ENCODE measurements at regions not wholly inside any gene's neighbourhood (a gene's known extent, or its start where the extent isn't known, plus 50 kb on each side); places are given as distances from the start of the nearest gene placed in this dataset.

GRCh38 chr5:89281211-89281610 is 398.2 kb upstream of the MEF2C start:
- Histone ChIP-seq H3K27ac (replicated peaks) (no peak overlapping the region), H3K36me3 (no peaks in the 10 kb centered on the region), H3K4me1 (no peaks in the 10 kb centered on the region), H3K4me3 (no peak overlapping the region), H3K9me3 (replicated peaks) (no peaks in the 10 kb centered on the region), H3K27me3 (ENCODE audit: low read depth) (no peaks in the 10 kb centered on the region)
- intact Hi-C loops (cut with micrococcal nuclease): no loop called here
- no peak for DNase-seq
- TF ChIP-seq CTCF (IDR thresholded peaks at IDR 0.05; ENCODE audit: borderline replicate concordance): no peak

- no peaks in the 10 kb centered on the region for H3K4me1 ChIP-seq
- H3K9me3 ChIP-seq (replicated peaks): no peaks in the 10 kb centered on the region
- H3K4me3 ChIP-seq: no peak overlapping the region
- no peak overlapping the region for H3K27ac ChIP-seq (replicated peaks)
- intact Hi-C loops (cut with micrococcal nuclease): no loop called here
- H3K36me3 ChIP-seq: no peaks in the 10 kb centered on the region
- TF ChIP-seq CTCF (IDR thresholded peaks at IDR 0.05; ENCODE audit: borderline replicate concordance): no peak
- no peak for DNase-seq
- H3K27me3 ChIP-seq (ENCODE audit: low read depth): no peaks in the 10 kb centered on the region
These were observed 397.4 kb upstream of the MEF2C start for GRCh38 chr5:89280103-89281037.

- DNase-seq: no peak
- intact Hi-C loops (cut with micrococcal nuclease): no loop called here
These were observed 396.5 kb upstream of the MEF2C start for GRCh38 chr5:89279391-89280036.

GRCh38 chr5:89277816-89278215 is 394.8 kb upstream of the MEF2C start:
- no peak for DNase-seq
- H3K4me3 ChIP-seq: no peak overlapping the region
- no peaks in the 10 kb centered on the region for H3K27me3 ChIP-seq (ENCODE audit: low read depth)
- TF ChIP-seq CTCF (IDR thresholded peaks at IDR 0.05; ENCODE audit: borderline replicate concordance): no peak
- no peaks in the 10 kb centered on the region for H3K36me3 ChIP-seq
- no peak overlapping the region for H3K27ac ChIP-seq (replicated peaks)
- intact Hi-C loops (cut with micrococcal nuclease): no loop called here
- no peaks in the 10 kb centered on the region for H3K4me1 ChIP-seq
- no peaks in the 10 kb centered on the region for H3K9me3 ChIP-seq (replicated peaks)

More at GRCh38 chr5:89279391-89280036, 396.5 kb upstream of the MEF2C start:
- Histone ChIP-seq H3K27me3 (ENCODE audit: low read depth) (no peaks in the 10 kb centered on the region), H3K36me3 (no peaks in the 10 kb centered on the region), H3K4me1 (no peaks in the 10 kb centered on the region), H3K4me3 (no peak overlapping the region), H3K27ac (replicated peaks) (no peak overlapping the region), H3K9me3 (replicated peaks) (no peaks in the 10 kb centered on the region)
- TF ChIP-seq CTCF (IDR thresholded peaks at IDR 0.05; ENCODE audit: borderline replicate concordance): no peak

GRCh38 chr5:89276566-89277305 is 393.8 kb upstream of the MEF2C start:
- H3K27me3 ChIP-seq (ENCODE audit: low read depth): no peaks in the 10 kb centered on the region
- no peak for DNase-seq
- H3K9me3 ChIP-seq (replicated peaks): no peaks in the 10 kb centered on the region
- H3K4me3 ChIP-seq: no peak overlapping the region
- H3K4me1 ChIP-seq: no peaks in the 10 kb centered on the region
- intact Hi-C loops (cut with micrococcal nuclease): no loop called here
- no peak for TF ChIP-seq CTCF (IDR thresholded peaks at IDR 0.05; ENCODE audit: borderline replicate concordance)
- H3K36me3 ChIP-seq: no peaks in the 10 kb centered on the region
- H3K27ac ChIP-seq (replicated peaks): no peak overlapping the region

Measured in left ventricle myocardium inferior (tissue), 1 donor.